ENCODE measurements at regions not wholly inside any gene's neighbourhood (a gene's known extent, or its start where the extent isn't known, plus 50 kb on each side); places are given as distances from the start of the nearest gene placed in this dataset.

DNA sequence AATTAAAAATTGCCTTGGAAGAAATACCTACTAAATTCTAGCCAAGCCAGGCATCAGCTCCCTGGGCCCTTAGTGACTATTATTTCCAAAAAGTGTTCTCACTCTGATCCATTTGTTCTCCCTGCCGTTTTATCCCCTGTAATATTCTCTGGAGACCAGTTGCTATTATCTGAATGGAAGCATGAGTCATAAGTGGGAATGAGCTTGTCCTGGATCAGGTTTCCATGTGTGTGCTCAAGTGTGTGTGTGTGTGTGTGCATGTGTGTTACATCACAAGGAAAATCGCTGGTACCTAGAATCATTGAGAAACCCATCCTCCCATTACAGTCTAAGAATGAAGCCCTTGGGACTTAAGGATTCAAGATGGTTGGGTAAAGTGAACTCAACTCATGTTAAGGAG lies 130.3 kb upstream of the CXCR4 start:
- WGBS, 2 experiments (ENCODE audit: insufficient coverage in 1 of 2, insufficient read length in 1 of 2) = 74 to 75% methylated on average over 1 of the region's 2 CpGs
- no peak overlapping the region for H3K9ac ChIP-seq (ENCODE audit: extremely low read depth, low read length, poor library complexity, severe bottlenecking)
- Mint-ChIP-seq H3K27me3 (ENCODE audit: insufficient read depth) (no peaks in the 10 kb centered on the region), H3K36me3 (ENCODE audit: low read depth) (no peaks in the 10 kb centered on the region), H3K4me1 (peaks cover 18% of the 10 kb centered on the region), H3K4me3 (no peak overlapping the region), H3K27ac (no peak overlapping the region), H3K9me3 (no peaks in the 10 kb centered on the region)
- H3K4me1 ChIP-seq (ENCODE audit: control insufficient read depth, insufficient read depth, low read length) = peaks cover 15% of the 10 kb centered on the region
- DNase-seq = no peak
- TF ChIP-seq, protein P1, sequence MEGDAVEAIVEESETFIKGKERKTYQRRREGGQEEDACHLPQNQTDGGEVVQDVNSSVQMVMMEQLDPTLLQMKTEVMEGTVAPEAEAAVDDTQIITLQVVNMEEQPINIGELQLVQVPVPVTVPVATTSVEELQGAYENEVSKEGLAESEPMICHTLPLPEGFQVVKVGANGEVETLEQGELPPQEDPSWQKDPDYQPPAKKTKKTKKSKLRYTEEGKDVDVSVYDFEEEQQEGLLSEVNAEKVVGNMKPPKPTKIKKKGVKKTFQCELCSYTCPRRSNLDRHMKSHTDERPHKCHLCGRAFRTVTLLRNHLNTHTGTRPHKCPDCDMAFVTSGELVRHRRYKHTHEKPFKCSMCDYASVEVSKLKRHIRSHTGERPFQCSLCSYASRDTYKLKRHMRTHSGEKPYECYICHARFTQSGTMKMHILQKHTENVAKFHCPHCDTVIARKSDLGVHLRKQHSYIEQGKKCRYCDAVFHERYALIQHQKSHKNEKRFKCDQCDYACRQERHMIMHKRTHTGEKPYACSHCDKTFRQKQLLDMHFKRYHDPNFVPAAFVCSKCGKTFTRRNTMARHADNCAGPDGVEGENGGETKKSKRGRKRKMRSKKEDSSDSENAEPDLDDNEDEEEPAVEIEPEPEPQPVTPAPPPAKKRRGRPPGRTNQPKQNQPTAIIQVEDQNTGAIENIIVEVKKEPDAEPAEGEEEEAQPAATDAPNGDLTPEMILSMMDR (conservative IDR thresholded peaks at IDR 0.05) = no peak
- no peaks in the 10 kb centered on the region for H3K27me3 ChIP-seq (ENCODE audit: control insufficient read depth, insufficient read depth, low read length, poor library complexity, severe bottlenecking)
- no peak overlapping the region for H3K4me3 ChIP-seq (ENCODE audit: low read length)
- no peak overlapping the region for H3K27ac ChIP-seq (ENCODE audit: low read depth, low read length)
- no peaks in the 10 kb centered on the region for H3K9me3 ChIP-seq (ENCODE audit: control insufficient read depth, low read length)
- H3K36me3 ChIP-seq (ENCODE audit: control insufficient read depth, insufficient read depth, low read length) = no peaks in the 10 kb centered on the region

DNA sequence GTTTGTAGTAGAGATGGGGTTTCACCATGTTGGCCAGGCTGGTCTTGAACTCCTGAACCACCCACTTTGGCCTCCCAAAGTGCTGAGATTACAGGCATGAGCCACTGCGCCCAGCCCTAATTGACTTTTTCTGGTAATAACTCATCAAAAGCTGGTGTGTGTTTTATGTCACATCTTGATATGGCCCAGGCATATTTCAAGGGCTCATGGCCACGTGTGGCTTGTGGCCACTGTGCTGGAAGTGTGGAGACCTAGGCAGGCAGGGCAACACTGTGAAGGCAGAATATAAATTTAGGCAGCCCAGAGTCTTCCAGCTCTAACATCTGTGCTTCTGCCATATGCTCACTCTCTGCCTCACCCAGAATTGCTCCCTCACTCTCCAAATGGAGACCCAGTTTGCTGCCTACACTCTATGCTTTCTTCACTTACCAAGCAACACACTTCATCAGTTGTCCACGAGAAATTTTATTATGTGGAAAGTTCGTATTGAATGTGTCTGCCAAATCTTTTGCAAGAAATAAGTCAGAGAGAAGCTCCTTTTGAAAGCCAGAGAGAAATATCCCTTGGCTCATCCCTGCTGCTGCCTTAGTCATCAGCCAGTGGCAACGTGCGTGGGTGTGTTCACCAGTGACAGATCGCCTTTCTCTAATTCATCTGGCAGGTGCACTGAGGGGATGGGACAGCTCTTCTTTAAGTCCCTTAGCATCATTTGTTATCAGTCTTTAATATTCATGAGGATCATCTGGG lies 129.4 kb upstream of the CXCR4 start:
- Histone ChIP-seq H3K9me3 (ENCODE audit: control insufficient read depth, low read length) (no peaks in the 10 kb centered on the region), H3K4me1 (ENCODE audit: control insufficient read depth, insufficient read depth, low read length) (peaks cover 14% of the 10 kb centered on the region), H3K27ac (ENCODE audit: low read depth, low read length) (no peak overlapping the region), H3K4me3 (ENCODE audit: low read length) (no peak overlapping the region), H3K27me3 (ENCODE audit: control insufficient read depth, insufficient read depth, low read length, poor library complexity, severe bottlenecking) (no peaks in the 10 kb centered on the region), H3K36me3 (ENCODE audit: control insufficient read depth, insufficient read depth, low read length) (no peaks in the 10 kb centered on the region), H3K9ac (ENCODE audit: extremely low read depth, low read length, poor library complexity, severe bottlenecking) (no peak overlapping the region)
- TF ChIP-seq, protein P1 (conservative IDR thresholded peaks at IDR 0.05) = no peak
- Mint-ChIP-seq H3K4me3 (no peak overlapping the region), H3K36me3 (ENCODE audit: low read depth) (no peaks in the 10 kb centered on the region), H3K27ac (no peak overlapping the region), H3K9me3 (no peaks in the 10 kb centered on the region), H3K27me3 (ENCODE audit: insufficient read depth) (no peaks in the 10 kb centered on the region), H3K4me1 (peaks cover 14% of the 10 kb centered on the region)
- DNase-seq = no peak
- WGBS, 2 experiments (ENCODE audit: insufficient coverage in 1 of 2, insufficient read length in 1 of 2) = 82 to 94% methylated on average over 7 of the region's 7 CpGs

DNA sequence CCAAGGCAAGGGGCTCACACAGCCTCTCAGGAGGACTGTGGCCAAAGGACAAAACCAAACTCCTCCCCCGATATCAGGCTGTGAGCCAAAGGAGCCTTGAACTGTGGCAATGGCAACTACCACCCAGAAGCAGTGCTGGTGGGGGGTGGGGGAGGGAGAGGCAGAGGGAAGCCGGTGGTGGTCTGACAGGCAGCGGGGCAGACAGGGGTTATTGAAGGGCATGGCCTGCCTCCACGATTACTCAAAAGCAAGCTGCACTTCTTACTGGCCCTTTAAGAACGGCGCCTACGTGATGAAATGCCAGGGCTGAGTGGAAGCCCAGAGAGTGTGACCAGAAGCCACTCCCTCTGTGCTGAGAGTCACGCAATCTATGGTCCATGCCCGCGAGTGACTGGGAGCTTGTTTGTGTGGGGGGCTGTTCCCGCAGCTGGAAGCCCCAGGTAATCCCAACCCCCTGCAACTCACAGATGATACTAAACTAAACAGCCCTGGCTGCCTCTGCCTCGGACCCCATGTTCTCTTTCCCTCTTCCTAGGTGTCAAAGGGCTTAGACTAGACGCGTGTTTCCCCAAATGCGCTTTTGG lies 128.2 kb upstream of the CXCR4 start:
- TF ChIP-seq, protein P1 (conservative IDR thresholded peaks at IDR 0.05) = no peak
- H3K4me1 Mint-ChIP-seq = peaks cover 22% of the 10 kb centered on the region
- H3K4me3 ChIP-seq (ENCODE audit: low read length) = no peak overlapping the region

More for the DNA sequence above, 128.2 kb upstream of the CXCR4 start:
- H3K9ac ChIP-seq (ENCODE audit: extremely low read depth, low read length, poor library complexity, severe bottlenecking) = no peak overlapping the region
- Mint-ChIP-seq H3K27me3 (ENCODE audit: insufficient read depth) (no peaks in the 10 kb centered on the region), H3K27ac (no peak overlapping the region), H3K36me3 (ENCODE audit: low read depth) (no peaks in the 10 kb centered on the region), H3K9me3 (no peaks in the 10 kb centered on the region), H3K4me3 (no peak overlapping the region)
- 20 to 64% methylated on average over 1 to 15 of the region's 15 CpGs for WGBS, 2 experiments (ENCODE audit: insufficient coverage in 1 of 2, insufficient read length in 1 of 2)
- no peaks in the 10 kb centered on the region for H3K36me3 ChIP-seq (ENCODE audit: control insufficient read depth, insufficient read depth, low read length)
- peak; percentile 77 for DNase-seq
- no peak overlapping the region for H3K27ac ChIP-seq (ENCODE audit: low read depth, low read length)
- no peaks in the 10 kb centered on the region for H3K9me3 ChIP-seq (ENCODE audit: control insufficient read depth, low read length)
- H3K27me3 ChIP-seq (ENCODE audit: control insufficient read depth, insufficient read depth, low read length, poor library complexity, severe bottlenecking) = no peaks in the 10 kb centered on the region
- peaks cover 14% of the 10 kb centered on the region for H3K4me1 ChIP-seq (ENCODE audit: control insufficient read depth, insufficient read depth, low read length)
